ENCODE measurements at regions not wholly inside any gene's neighbourhood (a gene's known extent, or its start where the extent isn't known, plus 50 kb on each side); places are given as distances from the start of the nearest gene placed in this dataset.

DNA sequence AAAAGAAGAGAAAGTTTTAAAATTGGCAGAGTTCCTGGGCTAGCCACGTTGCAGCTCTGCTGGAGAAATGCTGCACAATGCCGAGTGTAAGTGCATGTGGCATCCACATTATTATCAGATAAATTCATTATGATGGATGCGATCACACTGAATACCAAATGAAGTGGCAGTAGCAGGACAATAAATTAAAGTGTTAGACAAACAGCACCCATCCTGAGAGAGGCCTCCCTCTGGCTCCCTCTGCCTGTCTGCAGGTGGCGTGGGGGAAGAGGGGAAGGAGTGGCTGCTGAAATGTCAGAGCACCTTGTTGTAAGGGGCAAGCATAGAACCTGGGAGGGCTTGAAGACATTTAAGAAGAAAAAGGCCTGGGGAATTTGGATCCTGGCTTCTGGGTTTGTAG lies 324.1 kb downstream of the HAPSTR1 start:
- no peak overlapping the region for H3K4me3 ChIP-seq (ENCODE audit: low read depth, low read length)
- DNase-seq (ENCODE audit: low read depth) = no peak
- TF ChIP-seq CTCF (IDR thresholded peaks at IDR 0.05; ENCODE audit: insufficient read depth, low read depth, low read length) = no peak

GRCh38 chr16:9417898-9418297 lies 326.5 kb downstream of the HAPSTR1 start:
- no peak for TF ChIP-seq CTCF (IDR thresholded peaks at IDR 0.05; ENCODE audit: insufficient read depth, low read depth, low read length)
- no peak for DNase-seq (ENCODE audit: low read depth)
- no peak overlapping the region for H3K4me3 ChIP-seq (ENCODE audit: low read depth, low read length)

DNA sequence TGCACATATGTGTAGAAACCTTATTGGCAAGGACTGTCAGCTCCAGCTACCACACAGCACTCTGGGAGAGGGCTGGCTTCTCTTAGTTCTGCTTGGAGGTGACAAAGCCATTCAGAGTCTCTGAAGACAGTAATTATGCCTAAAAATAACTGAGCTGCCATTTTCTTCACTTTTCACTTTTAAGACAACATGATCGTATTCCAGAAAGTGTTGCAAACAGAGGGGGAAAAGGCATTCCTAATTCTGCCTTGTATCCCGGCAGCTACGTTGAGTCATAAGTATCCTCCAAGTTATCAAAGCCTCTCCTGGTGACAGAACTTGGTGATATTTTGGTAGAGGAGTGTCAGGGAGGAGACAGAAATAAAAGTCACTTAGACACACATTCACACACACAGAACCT lies 327.7 kb downstream of the HAPSTR1 start:
- no peak for TF ChIP-seq CTCF (IDR thresholded peaks at IDR 0.05; ENCODE audit: insufficient read depth, low read depth, low read length)
- no peak overlapping the region for H3K4me3 ChIP-seq (ENCODE audit: low read depth, low read length)
- no peak for DNase-seq (ENCODE audit: low read depth)

GRCh38 chr16:9422762-9423513 lies 331.5 kb downstream of the HAPSTR1 start:
- TF ChIP-seq CTCF (IDR thresholded peaks at IDR 0.05; ENCODE audit: insufficient read depth, low read depth, low read length) = no peak

GRCh38 chr16:9425236-9425635 lies 333.8 kb downstream of the HAPSTR1 start:
- no peak for TF ChIP-seq CTCF (IDR thresholded peaks at IDR 0.05; ENCODE audit: insufficient read depth, low read depth, low read length)
- no peak overlapping the region for H3K4me3 ChIP-seq (ENCODE audit: low read depth, low read length)
- DNase-seq (ENCODE audit: low read depth) = no peak

More at GRCh38 chr16:9422762-9423513, 331.5 kb downstream of the HAPSTR1 start:
- DNase-seq (ENCODE audit: low read depth) = no peak
- H3K4me3 ChIP-seq (ENCODE audit: low read depth, low read length) = no peak overlapping the region

DNA sequence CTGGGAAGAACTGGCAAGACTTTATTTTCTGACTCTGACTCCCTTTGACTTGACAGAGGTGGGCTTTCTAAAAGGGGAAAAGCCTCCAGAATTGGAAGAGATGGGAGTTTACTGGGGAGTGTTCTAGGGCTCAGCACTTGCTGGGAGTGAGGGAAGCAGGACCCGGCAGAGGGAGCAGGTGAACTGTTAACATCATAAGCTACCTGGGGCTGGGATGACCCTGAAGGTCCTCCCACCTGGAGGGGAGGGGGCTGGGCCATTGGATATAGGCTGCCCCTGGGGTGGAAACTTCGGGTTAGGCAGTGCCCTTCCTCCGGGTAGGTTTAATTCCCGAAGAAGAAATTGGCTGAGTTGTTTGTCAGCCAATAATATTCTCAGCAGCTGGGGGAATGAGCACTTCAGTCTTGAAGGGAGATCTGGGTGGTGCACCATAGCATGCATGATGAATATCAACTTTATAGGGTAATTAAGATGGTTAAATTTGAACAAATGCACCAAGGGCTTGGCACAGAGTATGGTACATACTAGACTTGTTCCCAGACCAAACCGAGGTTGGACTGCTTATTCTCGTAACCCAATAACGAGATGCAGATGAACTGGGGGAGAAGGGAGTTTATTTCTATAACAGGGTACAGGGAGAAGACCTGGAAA lies 337.0 kb downstream of the HAPSTR1 start:
- TF ChIP-seq CTCF (IDR thresholded peaks at IDR 0.05; ENCODE audit: insufficient read depth, low read depth, low read length) = no peak
- DNase-seq (ENCODE audit: low read depth) = no peak
- no peak overlapping the region for H3K4me3 ChIP-seq (ENCODE audit: low read depth, low read length)

Data from fibroblast of villous mesenchyme (primary cell).